Prostate gland (tissue), 2 donors: ENCODE measurements at regions not wholly inside any gene's neighbourhood (a gene's known extent, or its start where the extent isn't known, plus 50 kb on each side); places are given as distances from the start of the nearest gene placed in this dataset.

Experiments used
- CTCF ChIP-seq, 4 experiments: fragments of 200-600 bp in 2 of 4; fragments of 450-650 bp in 2 of 4; sonication (generic) in 2 of 4; IDR thresholded peaks; 1 replicate in 3 of 4; 2 replicates in 1 of 4; pipeline ENCODE4 v1.5.1; 2016 to 2019; ENCODE audit warnings: antibody characterized with exemption in 4 of 4, mild to moderate bottlenecking in 2 of 4, moderate library complexity in 2 of 4
- POLR2A ChIP-seq: fragments of 450-650 bp; IDR thresholded peaks from one replicate; pipeline ENCODE4 v1.6.1; 2016; ENCODE audit warnings: antibody characterized with exemption, mild to moderate bottlenecking
- POLR2AphosphoS5 ChIP-seq: sonication (generic); formaldehyde crosslinking; IDR thresholded peaks from one replicate; pipeline ENCODE4 v1.6.1; 2017; ENCODE audit warnings: antibody characterized with exemption

- no peak for TF ChIP-seq CTCF (IDR thresholded peaks at IDR 0.05)
- no peak for TF ChIP-seq POLR2A
- TF ChIP-seq POLR2AphosphoS5, result no peak
Measured at GRCh38 chr16:65333283-65333682, 211.4 kb upstream of the CDH11 start.
